MV-4-11 (cell line): ENCODE measurements at regions not wholly inside any gene's neighbourhood (a gene's known extent, or its start where the extent isn't known, plus 50 kb on each side); places are given as distances from the start of the nearest gene placed in this dataset.
A peak's percentile ranks its signal among the peaks of the same experiment; 100 is the strongest.
"Not testable (repeated sequence)": the region's sequence is repeated elsewhere in the genome, so short reads cannot be mapped to it uniquely, and the experiment has no call there.

Experiments
- DNase-seq: peaks from one replicate; lab custom pipeline; 2025; lab: John Stamatoyannopoulos, UW

DNA sequence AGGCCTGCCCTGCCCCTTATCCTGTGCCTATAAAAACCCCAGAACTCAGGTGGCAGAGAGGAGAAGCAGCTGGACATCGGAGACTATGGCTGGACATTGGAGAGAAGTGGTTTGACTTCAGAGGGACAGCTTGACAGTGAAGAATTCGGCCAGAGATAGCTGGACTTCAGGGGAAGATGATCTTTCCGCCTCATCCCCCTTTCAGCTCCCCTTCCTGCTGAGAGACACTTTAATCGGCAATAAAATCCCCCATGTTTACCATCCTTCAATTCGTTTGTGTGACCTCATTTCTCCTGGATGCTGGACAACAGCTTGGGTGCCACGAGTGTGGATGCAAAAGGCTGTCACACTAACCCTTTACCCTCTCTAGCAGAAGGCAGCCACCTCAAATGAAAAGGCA, 134.1 kb upstream of the TUT7 start:
- no peak for DNase-seq

DNA sequence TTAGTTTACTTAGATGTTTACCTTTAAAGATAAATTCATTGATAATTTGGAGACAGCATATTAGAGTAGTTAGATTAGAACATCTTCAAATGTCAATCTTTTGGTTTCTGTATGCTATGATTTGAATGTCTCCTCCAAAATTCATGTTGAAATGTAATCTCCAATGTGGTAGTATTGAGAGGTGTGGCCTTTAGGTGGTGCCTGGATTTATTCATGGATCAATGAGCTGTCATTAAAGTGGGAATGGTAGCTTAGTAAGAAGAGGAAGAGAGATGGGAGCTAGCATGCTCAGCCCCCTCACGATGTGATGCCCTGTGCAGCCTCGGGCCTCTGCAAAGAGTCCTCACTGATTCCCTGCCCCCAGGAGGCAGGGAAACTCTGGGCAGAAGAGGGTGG, 133.6 kb upstream of the TUT7 start:
- DNase-seq: no peak

- peak; percentile 60 for DNase-seq
Measured at GRCh38 chr9:86486891-86487837, 133.0 kb upstream of the TUT7 start.

- DNase-seq: peak; percentile 15
Measured at GRCh38 chr9:86485359-86485758, 131.1 kb upstream of the TUT7 start.

GRCh38 chr9:86483496-86483895, 129.3 kb upstream of the TUT7 start:
- no peak for DNase-seq

DNA sequence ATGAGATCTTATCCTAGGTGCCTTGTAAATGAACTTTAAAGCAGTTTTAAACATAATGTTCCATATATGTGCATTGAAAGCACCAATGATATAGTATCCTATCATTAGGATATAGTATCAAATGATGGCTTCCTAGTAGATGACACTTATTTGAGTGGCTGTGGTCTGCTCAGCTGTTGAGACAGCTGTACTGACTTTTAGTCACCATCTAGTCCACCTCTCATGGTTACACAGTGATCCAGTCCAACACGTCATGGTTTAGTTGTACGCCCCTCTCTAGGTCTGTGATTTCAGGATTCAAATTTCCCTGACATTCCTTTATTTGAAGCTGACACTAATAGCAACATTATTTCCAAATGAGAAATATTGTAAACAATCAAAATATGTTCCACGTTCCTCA, 127.3 kb upstream of the TUT7 start:
- no peak for DNase-seq

GRCh38 chr9:86475255-86475654, 121.0 kb upstream of the TUT7 start:
- not testable (repeated sequence) for DNase-seq

DNA sequence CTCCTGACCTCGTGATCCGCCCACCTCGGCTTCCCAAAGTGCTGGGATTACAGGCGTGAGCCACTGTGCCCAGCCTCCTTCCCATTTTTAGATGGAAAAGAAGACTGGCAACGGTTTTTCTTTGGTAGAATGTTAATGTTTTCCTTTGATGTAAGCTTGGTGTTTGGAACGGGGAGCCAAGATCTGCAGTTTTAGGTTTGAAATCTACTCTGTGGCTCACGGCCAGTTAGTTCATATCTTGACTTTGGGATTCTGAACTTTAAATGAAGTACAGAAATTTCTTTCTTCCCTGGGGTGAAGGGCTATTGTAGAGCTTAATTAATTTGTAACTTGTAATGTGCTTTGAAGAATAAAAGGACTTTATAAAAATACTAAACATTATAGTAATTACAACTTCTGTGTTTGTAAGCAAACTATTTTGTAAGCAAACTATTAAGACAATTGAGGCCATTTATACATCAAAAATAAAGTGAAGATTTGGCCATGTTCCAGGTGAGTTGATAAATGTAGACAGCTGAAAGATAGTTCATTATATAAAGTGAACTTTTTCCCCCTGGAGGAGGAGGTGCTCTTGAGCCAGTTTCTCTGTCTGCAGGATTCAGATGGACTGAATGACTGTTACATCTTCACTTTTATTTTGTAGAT, 117.1 kb upstream of the TUT7 start:
- DNase-seq: no peak

DNA sequence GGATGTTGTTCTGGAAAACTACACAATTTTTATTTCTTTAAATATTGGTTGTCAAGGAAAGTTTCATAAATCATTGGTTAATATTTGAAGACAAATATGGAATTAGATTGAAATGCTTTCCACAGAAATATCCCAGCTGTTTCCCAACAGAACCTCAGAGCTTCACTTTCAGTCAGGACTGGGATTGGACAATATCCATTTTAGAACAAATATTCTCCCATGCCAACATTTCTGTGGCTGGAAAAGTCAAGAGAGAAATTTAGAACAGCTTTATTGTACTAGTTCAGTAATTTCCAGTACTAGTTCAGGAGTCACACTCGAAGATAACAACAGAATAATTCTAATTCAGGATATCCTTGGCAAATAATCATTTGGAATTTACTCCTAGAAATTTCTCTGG, 116.1 kb upstream of the TUT7 start:
- DNase-seq: no peak

DNA sequence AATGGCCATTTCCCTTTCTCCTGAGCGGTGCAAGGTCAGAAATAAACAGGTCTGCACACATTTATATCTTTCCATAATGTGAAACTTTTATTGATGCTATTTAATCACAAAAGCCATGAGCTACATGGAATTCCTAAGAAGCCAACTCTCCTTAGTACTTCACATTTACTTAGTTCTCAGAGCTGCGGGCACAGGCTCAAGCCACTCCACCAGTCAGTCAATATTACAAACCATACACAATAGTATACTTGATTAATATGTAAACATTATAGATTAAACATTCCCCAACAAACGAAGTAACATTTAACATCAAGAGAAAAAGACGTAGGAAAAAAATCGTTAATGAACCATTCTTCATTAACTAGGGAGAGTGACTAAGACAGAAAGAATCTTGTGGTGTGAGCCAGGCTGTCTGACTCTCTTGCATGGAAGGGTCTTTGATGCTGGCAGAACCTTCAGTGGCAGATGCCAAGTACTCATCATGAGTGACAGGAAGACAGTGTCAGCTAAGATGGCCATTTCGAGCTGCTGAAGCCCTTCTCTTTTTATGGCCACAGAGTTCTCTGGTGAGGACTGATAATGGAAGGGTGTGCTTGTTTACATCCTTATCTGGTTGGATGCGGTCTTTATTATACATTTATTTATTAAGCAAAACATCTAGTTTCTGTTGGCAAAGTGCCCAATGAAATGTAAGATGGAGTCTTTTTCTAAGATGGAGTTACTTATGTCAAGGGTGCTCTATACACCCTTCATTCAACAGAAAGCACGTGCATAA, 115.5 kb upstream of the TUT7 start:
- DNase-seq: no peak

GRCh38 chr9:86464242-86464641, 110.0 kb upstream of the TUT7 start:
- peak; percentile 37 for DNase-seq

DNA sequence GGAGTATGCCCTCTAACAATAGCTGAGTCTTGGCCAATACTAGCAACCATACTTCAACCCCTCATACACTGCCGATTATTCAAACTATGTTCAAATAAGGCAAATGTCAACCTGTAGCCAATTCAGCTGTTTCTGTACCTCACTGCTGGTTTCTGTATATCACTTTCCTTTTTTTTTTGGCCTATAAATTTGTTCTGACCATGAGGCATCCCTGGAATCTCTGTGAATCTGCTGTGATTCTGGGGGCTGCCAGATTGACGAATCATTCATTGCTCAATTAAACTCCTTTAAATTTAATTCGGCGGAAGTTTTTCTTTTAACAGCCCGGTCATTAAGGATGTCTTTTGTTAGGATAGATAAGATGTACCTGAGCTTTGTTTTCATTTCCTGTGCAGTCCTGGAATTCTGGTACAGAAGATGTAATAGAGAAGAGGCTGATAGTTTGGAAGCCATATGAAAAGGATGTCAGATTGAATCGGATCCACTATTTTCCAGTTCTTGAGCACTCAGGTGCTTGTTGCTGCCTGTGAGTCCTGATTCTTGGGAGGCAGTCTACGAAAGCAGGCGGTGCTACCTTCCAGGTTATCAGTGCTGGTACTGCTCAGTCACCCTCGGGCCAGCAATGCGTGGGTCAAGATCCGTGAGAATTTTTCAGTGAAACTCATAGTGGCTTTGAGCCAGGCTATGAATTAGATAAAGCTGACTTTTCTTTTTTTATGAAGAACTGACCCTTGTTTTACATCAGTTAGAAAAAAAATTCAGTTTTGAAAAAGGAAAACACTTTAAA, 106.2 kb upstream of the TUT7 start:
- DNase-seq: no peak

GRCh38 chr9:86459599-86460155, 105.5 kb upstream of the TUT7 start:
- no peak for DNase-seq

GRCh38 chr9:86459191-86459590, 105.0 kb upstream of the TUT7 start:
- no peak for DNase-seq

- DNase-seq: no peak
Measured at GRCh38 chr9:86458191-86458855, 104.1 kb upstream of the TUT7 start.

- DNase-seq: no peak
Measured at GRCh38 chr9:86456416-86456815, 102.2 kb upstream of the TUT7 start.

- DNase-seq: no peak
Measured at GRCh38 chr9:86454701-86455615, 100.7 kb upstream of the TUT7 start.

DNA sequence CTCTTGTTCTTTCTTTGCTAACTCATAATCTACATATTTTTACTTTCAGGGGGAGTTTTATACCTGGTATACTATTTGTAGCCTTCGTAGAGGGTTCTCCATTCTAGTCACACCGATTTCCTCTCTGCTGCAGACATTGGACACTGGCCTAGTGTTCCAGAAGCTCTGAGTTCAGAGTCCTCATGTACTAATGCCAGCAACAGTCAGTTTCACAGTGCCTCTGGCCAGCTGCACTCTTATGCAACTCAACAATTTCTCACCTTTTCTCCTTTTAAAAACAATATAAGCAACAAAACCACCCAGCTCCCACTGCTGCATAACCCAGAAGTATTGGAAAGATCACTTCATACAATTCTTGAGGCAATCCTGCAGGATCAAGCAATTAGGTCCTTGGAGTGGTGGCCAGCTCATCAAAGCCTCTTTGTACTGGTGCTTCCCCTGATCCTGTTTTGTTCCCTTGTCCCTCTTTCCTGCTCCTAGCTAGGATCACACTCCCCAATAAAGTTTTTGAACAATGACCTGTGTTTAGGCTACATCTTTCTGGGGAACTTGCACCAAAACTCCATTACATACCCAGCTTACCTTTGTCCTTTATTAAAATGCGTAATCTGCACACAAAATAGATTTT, 98.1 kb upstream of the TUT7 start:
- DNase-seq: no peak

- no peak for DNase-seq
Measured at GRCh38 chr9:86449246-86449645, 95.0 kb upstream of the TUT7 start.
